Endothelial cell of umbilical vein (primary cell): ENCODE measurements at regions not wholly inside any gene's neighbourhood (a gene's known extent, or its start where the extent isn't known, plus 50 kb on each side); places are given as distances from the start of the nearest gene placed in this dataset.

Experiments
- BruUV-seq: library from RNA; stranded (reverse); fragments of 400-500 nt; replicated peaks from 2 replicates; lab custom pipeline; 2021; lab: Mats Ljungman, UMichigan
- CTCF ChIA-PET: fragments of 300-600, 350-600 bp; sonication (Branson Sonifier 250); formaldehyde crosslinking; loops from one replicate; lab custom pipeline; 2021; ENCODE audit warnings: antibody characterized with exemption, inconsistent platforms; lab: Charles Lee
- POLR2A ChIA-PET: fragments of 300-600, 350-600 bp; sonication (Branson Sonifier 250); formaldehyde crosslinking; loops from one replicate; lab custom pipeline; 2021; ENCODE audit warnings: antibody characterized with exemption, inconsistent platforms; lab: Charles Lee
- DNase-seq: peaks from one replicate; pipeline ENCODE4 v3.0.0-alpha.2; 2011; ENCODE audit warnings: low read depth, low spot score
- FAIRE-seq: peaks from 2 replicates; lab custom pipeline; 2011; peaks lifted over from hg19 to GRCh38; lab: Jason Lieb, UNC
- H2AFZ ChIP-seq: 2 replicates; pipeline ENCODE4 v1.6.0; 2012; ENCODE audit warnings: low read depth, low read length, control low read depth, inconsistent platforms
- H3K27ac ChIP-seq: 2 replicates; pipeline ENCODE4 v1.5.1; 2011; ENCODE audit warnings: low read depth, mild to moderate bottlenecking, control low read depth, low read length, moderate library complexity; ENCODE audit not compliant: insufficient read depth
- H3K27me3 ChIP-seq, 2 experiments: 2 replicates each; pipeline versions ENCODE4 v1.6.0 to v1.6.1; 2011; ENCODE audit warnings: low read length in 2 of 2, mixed read lengths in 1 of 2; ENCODE audit not compliant: control insufficient read depth in 2 of 2, insufficient read depth in 2 of 2
- H3K36me3 ChIP-seq, 2 experiments: 2 replicates in 1 of 2; 3 replicates in 1 of 2; pipeline ENCODE4 v1.5.1; 2011; ENCODE audit warnings: low read length in 2 of 2, mild to moderate bottlenecking in 1 of 2, moderate library complexity in 1 of 2; ENCODE audit not compliant: control insufficient read depth in 2 of 2, insufficient read depth in 2 of 2; ENCODE audit errors: extremely low read depth in 1 of 2
- H3K4me1 ChIP-seq: 3 replicates; pipeline ENCODE4 v1.5.1; 2011; ENCODE audit warnings: mild to moderate bottlenecking, low read length; ENCODE audit not compliant: control insufficient read depth, insufficient read depth; ENCODE audit errors: extremely low read depth
- H3K4me2 ChIP-seq: 2 replicates; pipeline ENCODE4 v1.6.1; 2011; ENCODE audit warnings: low read length, control low read depth, mixed read lengths; ENCODE audit not compliant: insufficient read depth
- H3K4me3 ChIP-seq, 3 experiments: fragments of 200-600 bp in 1 of 3; sonication (generic), shearing (Covaris generic) in 1 of 3; replicated peaks in 1 of 3; 2 replicates each; pipeline ENCODE4 v1.5.1; 2011 to 2016; ENCODE audit warnings: control low read depth in 3 of 3, low read length in 3 of 3, mild to moderate bottlenecking in 2 of 3, inconsistent platforms in 1 of 3, low read depth in 1 of 3, moderate library complexity in 1 of 3; ENCODE audit not compliant: insufficient read depth in 1 of 3
- H3K79me2 ChIP-seq: 2 replicates; pipeline ENCODE4 v1.6.0; 2012; ENCODE audit warnings: low read length, inconsistent platforms; ENCODE audit not compliant: control insufficient read depth, insufficient read depth
- H3K9ac ChIP-seq: replicated peaks from 2 replicates; pipeline ENCODE3; 2011; ENCODE audit warnings: low read length, control low read depth; ENCODE audit not compliant: insufficient read depth; ENCODE audit errors: extremely low read depth
- H3K9me1 ChIP-seq: replicated peaks from 3 replicates; pipeline ENCODE4 v1.6.0; 2011; ENCODE audit warnings: mild to moderate bottlenecking, low read length; ENCODE audit not compliant: control insufficient read depth, insufficient read depth; ENCODE audit errors: extremely low read depth
- H3K9me3 ChIP-seq: replicated peaks from 2 replicates; pipeline ENCODE4 v1.5.1; 2012; ENCODE audit warnings: low read length, inconsistent platforms; ENCODE audit not compliant: control insufficient read depth, insufficient read depth
- H4K20me1 ChIP-seq: replicated peaks from 2 replicates; pipeline ENCODE3; 2011; ENCODE audit warnings: mild to moderate bottlenecking, low read length; ENCODE audit not compliant: control insufficient read depth, insufficient read depth; ENCODE audit errors: extremely low read depth
- CTCF ChIP-seq, 2 donors: IDR thresholded peaks; 1 replicate in 1 of 2; 2 replicates in 1 of 2; pipeline ENCODE4 v1.5.1; 2011; ENCODE audit warnings: low read length in 2 of 2, mild to moderate bottlenecking in 2 of 2, moderate library complexity in 2 of 2, control low read depth in 1 of 2, inconsistent platforms in 1 of 2, low read depth in 1 of 2; ENCODE audit not compliant: insufficient read depth in 1 of 2; ENCODE audit errors: extremely low read depth in 1 of 2
- EZH2 ChIP-seq: IDR thresholded peaks from 2 replicates; pipeline ENCODE4 v1.6.1; 2012; ENCODE audit warnings: borderline replicate concordance, low read depth, mild to moderate bottlenecking, moderate library complexity, low read length, inconsistent platforms; ENCODE audit not compliant: severe bottlenecking
- FOS ChIP-seq: IDR thresholded peaks from 2 replicates; pipeline ENCODE4 v1.6.1; 2011; ENCODE audit warnings: mild to moderate bottlenecking, low read length, moderate library complexity, borderline replicate concordance; ENCODE audit not compliant: insufficient read depth
- GATA2 ChIP-seq: IDR thresholded peaks from 2 replicates; pipeline ENCODE4 v1.7.0; 2011; ENCODE audit warnings: low read depth, mild to moderate bottlenecking, moderate library complexity, mixed read lengths, low read length; ENCODE audit not compliant: insufficient read length, insufficient read depth
- JUN ChIP-seq: IDR thresholded peaks from 2 replicates; pipeline ENCODE4 v1.6.1; 2011; ENCODE audit warnings: borderline replicate concordance, low read depth; ENCODE audit not compliant: insufficient read length, insufficient read depth
- MAX ChIP-seq: IDR thresholded peaks from 2 replicates; pipeline ENCODE4 v1.6.1; 2011; ENCODE audit not compliant: insufficient read depth, insufficient read length
- MYC ChIP-seq: IDR thresholded peaks from one replicate; pipeline ENCODE4 v1.6.1; 2011; ENCODE audit warnings: mild to moderate bottlenecking, low read depth, low read length
- POLR2A ChIP-seq: IDR thresholded peaks from 2 replicates; pipeline ENCODE4 v1.6.1; 2012; ENCODE audit warnings: low read depth, mild to moderate bottlenecking, control low read depth, low read length
- POLR2AphosphoS5 ChIP-seq: IDR thresholded peaks from 2 replicates; pipeline ENCODE4 v1.6.1; 2012; ENCODE audit warnings: low read depth, mild to moderate bottlenecking, control low read depth, low read length, moderate library complexity; ENCODE audit not compliant: insufficient read depth
- dilution Hi-C: fragments of 300-500 bp; cut with MboI; formaldehyde crosslinking; loops from one replicate; pipeline ENCODE4 v1.15.0; 2019; ENCODE audit warnings: low sequenced_read_pairs; ENCODE audit not compliant: extremely low pct_ligation_motif_present
- intact Hi-C: fragments of 100-400 bp; cut with micrococcal nuclease; formaldehyde crosslinking; loops from one replicate; pipeline ENCODE4 v1.10.0; 2022

- ChIA-PET POLR2A (no interaction called here), CTCF (no interaction called here)
- TF ChIP-seq MAX (no peak), CTCF (IDR thresholded peaks at IDR 0.05; ENCODE audit: extremely low read depth in 1 of 2, insufficient read depth in 1 of 2, low read depth in 1 of 2, low read length in 2 of 2) (no peak), POLR2AphosphoS5 (no peak), FOS (no peak), EZH2 (no peak), POLR2A (no peak)
- Histone ChIP-seq H3K4me3 (no peak overlapping the region), H3K36me3 (no peaks in the 10 kb centered on the region), H3K79me2 (no peaks in the 10 kb centered on the region), H3K9me1 (no peaks in the 10 kb centered on the region), H3K4me1 (no peaks in the 10 kb centered on the region), H3K9me3 (no peaks in the 10 kb centered on the region), H3K27ac (no peak overlapping the region), H4K20me1 (no peaks in the 10 kb centered on the region), H2AFZ (no peak overlapping the region), H3K4me2 (no peak overlapping the region), H3K27me3 (no peaks in the 10 kb centered on the region), H3K9ac (no peak overlapping the region)
- no TSS peak for BruUV-seq
- DNase-seq: no peak
- no peak for FAIRE-seq
- dilution Hi-C loops (no loop called here), intact Hi-C loops (no loop called here)
These were observed 1530.9 kb upstream of the PABPC4L start for GRCh38 chr4:135732448-135732847.

- H4K20me1 ChIP-seq: no peaks in the 10 kb centered on the region
- dilution Hi-C loops (no loop called here), intact Hi-C loops (no loop called here)
- H3K36me3 ChIP-seq: no peaks in the 10 kb centered on the region
- H3K4me3 ChIP-seq: no peak overlapping the region
- DNase-seq (no peak), FAIRE-seq (no peak)
- H3K9ac ChIP-seq: no peak overlapping the region
- no peak overlapping the region for H3K4me2 ChIP-seq
- H2AFZ ChIP-seq: no peak overlapping the region
- TF ChIP-seq POLR2AphosphoS5 (no peak), MYC (no peak), JUN (no peak), MAX (no peak), FOS (no peak), EZH2 (no peak), POLR2A (no peak), GATA2 (no peak), CTCF (IDR thresholded peaks at IDR 0.05; ENCODE audit: extremely low read depth in 1 of 2, insufficient read depth in 1 of 2, low read depth in 1 of 2, low read length in 2 of 2) (no peak)
- CTCF ChIA-PET: no interaction called here
- H3K9me1 ChIP-seq: no peaks in the 10 kb centered on the region
- no peaks in the 10 kb centered on the region for H3K27me3 ChIP-seq
- no peak overlapping the region for H3K27ac ChIP-seq
- no peaks in the 10 kb centered on the region for H3K9me3 ChIP-seq
- H3K79me2 ChIP-seq: no peaks in the 10 kb centered on the region
- POLR2A ChIA-PET: no interaction called here
- no TSS peak for BruUV-seq
- no peaks in the 10 kb centered on the region for H3K4me1 ChIP-seq
These were observed 1530.1 kb upstream of the PABPC4L start for GRCh38 chr4:135731682-135732081.
